Mesothelial cell of epicardium (in vitro differentiated cells): ENCODE measurements at regions not wholly inside any gene's neighbourhood (a gene's known extent, or its start where the extent isn't known, plus 50 kb on each side); places are given as distances from the start of the nearest gene placed in this dataset.
"Not testable (repeated sequence)": the region's sequence is repeated elsewhere in the genome, so short reads cannot be mapped to it uniquely, and the experiment has no call there.

ENCODE experiments used
- DNase-seq, 2 experiments: peaks; one replicate each; pipeline ENCODE4 v3.0.0; 2021; ENCODE audit warnings: low spot score in 2 of 2; ENCODE audit not compliant: unreplicated experiment in 2 of 2
- H3K27ac Mint-ChIP-seq: 2 replicates; pipeline ENCODE4 v1.8.0; 2021; ENCODE audit warnings: mixed read lengths
- H3K27me3 Mint-ChIP-seq: 2 replicates; pipeline ENCODE4 v1.8.0; 2021; ENCODE audit warnings: low read depth, mixed read lengths
- H3K36me3 Mint-ChIP-seq: 2 replicates; pipeline ENCODE4 v1.8.0; 2021; ENCODE audit warnings: mixed read lengths
- H3K4me1 Mint-ChIP-seq: 2 replicates; pipeline ENCODE4 v1.8.0; 2021; ENCODE audit warnings: mixed read lengths
- H3K4me3 Mint-ChIP-seq: 2 replicates; pipeline ENCODE4 v1.8.0; 2021; ENCODE audit warnings: mild to moderate bottlenecking, moderate library complexity, mixed read lengths
- H3K9me3 Mint-ChIP-seq: 2 replicates; pipeline ENCODE4 v1.8.0; 2021; ENCODE audit warnings: mixed read lengths
- TF ChIP-seq, protein P1 (sequence below): fragments of 200-600 bp; sonication (generic); IDR thresholded peaks from one replicate; pipeline ENCODE4 v1.5.0; 2021; ENCODE audit warnings: antibody characterized with exemption; ENCODE audit not compliant: unreplicated experiment

DNA sequence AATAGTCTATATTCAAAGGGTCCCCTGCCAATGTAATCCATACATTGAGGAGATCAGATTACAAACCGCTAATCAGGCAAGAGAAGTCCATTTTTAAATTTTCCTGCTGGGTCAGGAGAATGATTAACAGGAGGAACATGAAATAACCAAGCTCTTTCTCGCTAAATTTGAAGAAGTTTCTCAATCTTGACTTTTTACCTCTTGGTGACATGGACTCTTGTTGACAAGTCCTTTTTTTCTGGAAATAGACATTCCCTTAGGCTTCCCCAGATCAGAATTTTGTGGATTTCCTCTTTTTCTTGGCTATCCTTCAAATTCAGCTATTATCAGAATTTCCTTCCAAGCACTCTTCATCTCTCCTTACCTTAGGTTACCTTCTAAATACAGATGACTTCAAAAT is 153.0 kb upstream of the LRATD1 start:
- no peaks in the 10 kb centered on the region for H3K36me3 Mint-ChIP-seq
- TF ChIP-seq, protein P1, sequence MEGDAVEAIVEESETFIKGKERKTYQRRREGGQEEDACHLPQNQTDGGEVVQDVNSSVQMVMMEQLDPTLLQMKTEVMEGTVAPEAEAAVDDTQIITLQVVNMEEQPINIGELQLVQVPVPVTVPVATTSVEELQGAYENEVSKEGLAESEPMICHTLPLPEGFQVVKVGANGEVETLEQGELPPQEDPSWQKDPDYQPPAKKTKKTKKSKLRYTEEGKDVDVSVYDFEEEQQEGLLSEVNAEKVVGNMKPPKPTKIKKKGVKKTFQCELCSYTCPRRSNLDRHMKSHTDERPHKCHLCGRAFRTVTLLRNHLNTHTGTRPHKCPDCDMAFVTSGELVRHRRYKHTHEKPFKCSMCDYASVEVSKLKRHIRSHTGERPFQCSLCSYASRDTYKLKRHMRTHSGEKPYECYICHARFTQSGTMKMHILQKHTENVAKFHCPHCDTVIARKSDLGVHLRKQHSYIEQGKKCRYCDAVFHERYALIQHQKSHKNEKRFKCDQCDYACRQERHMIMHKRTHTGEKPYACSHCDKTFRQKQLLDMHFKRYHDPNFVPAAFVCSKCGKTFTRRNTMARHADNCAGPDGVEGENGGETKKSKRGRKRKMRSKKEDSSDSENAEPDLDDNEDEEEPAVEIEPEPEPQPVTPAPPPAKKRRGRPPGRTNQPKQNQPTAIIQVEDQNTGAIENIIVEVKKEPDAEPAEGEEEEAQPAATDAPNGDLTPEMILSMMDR = no peak
- no peak overlapping the region for H3K4me3 Mint-ChIP-seq
- no peak for DNase-seq
- no peaks in the 10 kb centered on the region for H3K4me1 Mint-ChIP-seq
- H3K9me3 Mint-ChIP-seq = peaks cover 2% of the 10 kb centered on the region
- no peak overlapping the region for H3K27ac Mint-ChIP-seq
- no peaks in the 10 kb centered on the region for H3K27me3 Mint-ChIP-seq

DNA sequence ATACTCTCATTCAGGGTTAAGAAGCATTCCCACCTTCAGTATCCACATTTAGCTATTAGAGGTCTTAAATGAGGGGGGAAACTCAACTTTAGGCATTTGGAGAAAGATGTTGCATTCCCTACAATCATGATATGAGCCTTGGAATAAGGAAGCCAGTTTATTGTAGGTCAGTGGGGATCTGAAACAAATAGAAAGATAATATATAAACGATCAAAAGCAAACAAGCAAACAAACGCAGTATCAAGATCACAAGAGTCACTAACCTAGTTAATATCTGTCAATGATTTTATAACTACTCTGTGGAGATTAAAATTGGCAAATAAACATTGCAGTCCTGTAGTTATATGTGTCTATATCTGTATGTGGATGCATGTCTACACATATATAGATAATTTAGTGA is 152.4 kb upstream of the LRATD1 start:
- Mint-ChIP-seq H3K4me3 (no peak overlapping the region), H3K9me3 (peaks cover 5% of the 10 kb centered on the region), H3K27me3 (no peaks in the 10 kb centered on the region), H3K27ac (no peak overlapping the region), H3K4me1 (no peaks in the 10 kb centered on the region), H3K36me3 (no peaks in the 10 kb centered on the region)
- no peak for DNase-seq
- TF ChIP-seq, protein P1 = no peak

DNA sequence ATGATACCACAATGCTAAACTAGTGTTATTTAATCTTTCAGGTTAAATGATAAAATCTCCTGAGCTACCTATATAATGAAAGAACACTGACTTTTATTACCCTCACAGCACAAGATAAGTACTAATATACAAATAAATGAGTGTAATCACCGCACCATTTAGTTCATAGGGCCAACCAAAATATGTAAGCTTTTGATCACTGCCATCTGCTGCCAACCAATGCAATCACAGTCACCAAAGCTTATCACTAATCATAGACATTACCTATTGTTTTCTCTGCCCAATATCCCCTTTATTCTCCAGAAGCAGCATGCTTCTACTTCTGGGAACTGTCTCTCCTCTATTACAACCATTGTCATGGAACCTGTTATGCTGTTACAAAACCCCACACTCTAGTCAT is 151.6 kb upstream of the LRATD1 start:
- no peaks in the 10 kb centered on the region for H3K27me3 Mint-ChIP-seq
- no peaks in the 10 kb centered on the region for H3K36me3 Mint-ChIP-seq
- no peak overlapping the region for H3K27ac Mint-ChIP-seq
- DNase-seq = no peak
- TF ChIP-seq, protein P1 = no peak
- H3K4me1 Mint-ChIP-seq = no peaks in the 10 kb centered on the region
- no peak overlapping the region for H3K4me3 Mint-ChIP-seq
- peaks cover 9% of the 10 kb centered on the region for H3K9me3 Mint-ChIP-seq

DNA sequence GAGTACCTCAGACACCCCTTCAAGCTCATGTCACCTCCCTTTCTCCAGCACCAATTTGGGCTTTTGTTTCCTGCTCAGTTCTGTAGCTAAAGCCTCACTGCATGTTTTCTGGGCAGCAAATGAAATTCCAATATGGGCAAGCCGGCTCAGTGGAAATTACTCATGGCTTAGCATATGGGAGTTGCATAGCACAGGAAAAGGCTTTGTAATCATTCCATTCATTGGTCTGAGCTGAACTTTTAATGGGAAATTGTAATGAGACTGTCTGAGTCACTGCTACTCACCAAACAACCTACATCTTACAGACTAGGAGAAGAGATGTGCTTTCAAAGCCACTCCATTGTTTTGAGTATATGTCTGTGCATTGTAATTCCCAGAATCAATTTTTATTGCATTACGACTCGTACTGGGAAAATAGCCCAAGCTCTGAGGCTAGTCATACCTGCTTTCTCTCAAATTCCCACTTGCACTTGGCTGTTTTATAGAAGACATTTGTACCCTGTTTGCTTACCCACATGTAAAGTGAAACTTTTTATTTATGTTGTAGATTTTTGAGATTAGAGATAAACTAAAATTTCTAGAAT is 139.5 kb upstream of the LRATD1 start:
- Mint-ChIP-seq H3K27ac (no peak overlapping the region), H3K4me3 (no peak overlapping the region), H3K4me1 (no peaks in the 10 kb centered on the region), H3K9me3 (peaks cover 4% of the 10 kb centered on the region), H3K27me3 (no peaks in the 10 kb centered on the region), H3K36me3 (no peaks in the 10 kb centered on the region)
- TF ChIP-seq, protein P1 = no peak
- DNase-seq = no peak

DNA sequence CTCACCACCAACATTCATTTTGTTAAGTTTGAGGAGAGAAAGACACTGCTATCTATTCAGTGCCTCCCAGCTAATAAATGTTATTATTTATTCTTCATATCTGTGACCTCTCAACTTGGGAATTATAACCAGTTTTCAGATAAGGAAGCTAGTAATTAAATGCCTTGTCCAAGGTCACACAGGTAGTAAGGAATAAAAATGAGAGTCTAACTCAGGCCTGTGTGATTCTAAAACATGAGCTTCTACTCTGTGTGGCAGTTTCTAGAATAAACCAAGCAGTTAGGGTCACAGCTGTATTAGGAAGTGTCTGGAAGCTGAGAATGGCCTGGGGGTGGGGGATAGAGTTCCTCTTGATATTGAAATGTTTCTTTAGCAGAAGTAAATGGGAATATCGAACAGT is 137.8 kb upstream of the LRATD1 start:
- TF ChIP-seq, protein P1 = no peak
- DNase-seq = no peak
- H3K9me3 Mint-ChIP-seq = no peaks in the 10 kb centered on the region
- H3K27ac Mint-ChIP-seq = no peak overlapping the region
- H3K36me3 Mint-ChIP-seq = no peaks in the 10 kb centered on the region
- no peaks in the 10 kb centered on the region for H3K27me3 Mint-ChIP-seq
- H3K4me1 Mint-ChIP-seq = no peaks in the 10 kb centered on the region
- H3K4me3 Mint-ChIP-seq = no peak overlapping the region

DNA sequence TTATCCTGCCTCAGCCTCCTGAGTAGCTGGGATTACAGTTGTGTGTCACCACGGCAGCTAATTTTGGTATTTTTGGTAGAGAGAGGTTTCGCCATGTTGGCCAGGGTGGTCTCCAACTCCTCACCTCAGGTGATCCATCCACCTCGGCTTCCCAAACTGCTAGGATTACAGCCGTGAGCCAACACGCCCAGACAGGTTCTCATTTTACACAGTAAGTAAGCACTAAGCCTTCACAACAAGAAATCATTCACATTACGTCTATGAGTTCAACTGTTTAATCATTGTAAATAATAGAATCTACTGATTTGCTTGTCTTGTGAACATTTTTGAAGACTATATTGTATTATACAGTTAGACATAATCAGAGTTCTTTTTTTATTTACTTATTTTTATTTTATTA is 131.5 kb upstream of the LRATD1 start:
- Mint-ChIP-seq H3K4me1 (no peaks in the 10 kb centered on the region), H3K4me3 (no peak overlapping the region), H3K9me3 (peaks cover 5% of the 10 kb centered on the region), H3K36me3 (no peaks in the 10 kb centered on the region), H3K27me3 (peaks cover 2% of the 10 kb centered on the region), H3K27ac (no peak overlapping the region)
- TF ChIP-seq, protein P1 = no peak
- no peak for DNase-seq

DNA sequence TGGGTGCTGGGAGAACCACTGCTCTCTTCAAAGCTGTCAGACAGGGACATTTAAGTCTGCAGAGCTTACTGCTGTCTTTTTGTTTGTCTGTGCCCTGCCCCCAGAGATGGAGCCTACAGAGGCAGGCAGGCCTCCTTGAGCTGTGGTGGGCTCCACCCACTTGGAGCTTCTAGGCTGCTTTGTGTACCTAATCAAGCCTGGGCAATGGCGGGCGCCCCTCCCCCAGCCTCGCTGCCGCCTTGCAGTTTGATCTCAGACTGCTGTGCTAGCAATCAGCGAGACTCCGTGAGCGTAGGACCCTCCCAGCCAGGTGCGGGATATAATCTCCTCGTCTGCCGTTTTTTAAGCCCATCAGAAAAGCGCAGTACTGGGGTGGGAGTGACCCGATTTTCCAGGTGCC is 125.6 kb upstream of the LRATD1 start:
- H3K27me3 Mint-ChIP-seq, H3K36me3 Mint-ChIP-seq, DNase-seq, H3K4me3 Mint-ChIP-seq, H3K4me1 Mint-ChIP-seq, H3K27ac Mint-ChIP-seq: not testable (repeated sequence)
- peaks cover 29% of the 10 kb centered on the region for H3K9me3 Mint-ChIP-seq
